GM23248 (cell line): ENCODE measurements at regions not wholly inside any gene's neighbourhood (a gene's known extent, or its start where the extent isn't known, plus 50 kb on each side); places are given as distances from the start of the nearest gene placed in this dataset.
"Not testable (repeated sequence)": the region's sequence is repeated elsewhere in the genome, so short reads cannot be mapped to it uniquely, and the experiment has no call there.

ENCODE experiments used
- DNase-seq: peaks from one replicate; pipeline ENCODE4 v3.0.0-alpha.2; 2015
- H2AFZ ChIP-seq: fragments of 200-600 bp; sonication (generic); 2 replicates; pipeline ENCODE4 v1.6.1; 2016; ENCODE audit warnings: antibody characterized with exemption
- H3F3A ChIP-seq: fragments of 200-600 bp; sonication (generic); 2 replicates; pipeline ENCODE4 v1.6.1; 2016; ENCODE audit warnings: mild to moderate bottlenecking, antibody characterized with exemption, mixed run types; ENCODE audit not compliant: insufficient read depth
- H3K27ac ChIP-seq: fragments of 200-600 bp; sonication (generic); 2 replicates; pipeline ENCODE4 v1.5.1; 2016; ENCODE audit warnings: mild to moderate bottlenecking
- H3K27me3 ChIP-seq: fragments of 200-600 bp; sonication (generic); replicated peaks from 2 replicates; pipeline ENCODE4 v1.6.1; 2016; ENCODE audit warnings: mild to moderate bottlenecking; ENCODE audit not compliant: insufficient read depth
- H3K36me3 ChIP-seq: fragments of 200-600 bp; sonication (generic); 2 replicates; pipeline ENCODE4 v1.6.1; 2016; ENCODE audit warnings: low read depth, mild to moderate bottlenecking
- H3K4me1 ChIP-seq: fragments of 200-600 bp; sonication (generic); 2 replicates; pipeline ENCODE4 v1.6.1; 2016; ENCODE audit warnings: mild to moderate bottlenecking; ENCODE audit not compliant: insufficient read depth
- H3K4me2 ChIP-seq: fragments of 200-600 bp; sonication (generic); one replicate; pipeline ENCODE4 v1.6.1; 2016; ENCODE audit warnings: mild to moderate bottlenecking; ENCODE audit not compliant: unreplicated experiment
- H3K4me3 ChIP-seq: fragments of 200-600 bp; sonication (generic); 2 replicates; pipeline ENCODE4 v1.5.1; 2016; ENCODE audit warnings: mild to moderate bottlenecking
- H3K79me2 ChIP-seq: fragments of 200-600 bp; sonication (generic); 2 replicates; pipeline ENCODE4 v1.6.1; 2016; ENCODE audit warnings: mild to moderate bottlenecking; ENCODE audit not compliant: insufficient read depth
- H3K9ac ChIP-seq: fragments of 200-600 bp; sonication (generic); 2 replicates; pipeline ENCODE4 v1.6.1; 2016; ENCODE audit warnings: mild to moderate bottlenecking
- H3K9me2 ChIP-seq: fragments of 200-600 bp; sonication (generic); 2 replicates; pipeline ENCODE4 v1.6.1; 2016; ENCODE audit warnings: mixed run types, mild to moderate bottlenecking, moderate library complexity; ENCODE audit not compliant: insufficient read depth
- H3K9me3 ChIP-seq: fragments of 200-600 bp; sonication (generic); one replicate; pipeline ENCODE4 v1.6.1; 2017; ENCODE audit warnings: low read depth
- H4K20me1 ChIP-seq: fragments of 200-600 bp; sonication (generic); 2 replicates; pipeline ENCODE4 v1.6.0; 2016; ENCODE audit not compliant: insufficient read depth
- WGBS, 2 experiments: methylation state at CpG; one replicate each; pipeline ENCODE4 v1.1.6; 2015 to 2017; ENCODE audit warnings: low lambda C conversion rate in 2 of 2, low coverage in 1 of 2; ENCODE audit errors: missing lambda C conversion rate in 2 of 2; 5-methylcytosine and 5-hydroxymethylcytosine counted together
- in situ Hi-C: fragments of 300-500 bp; cut with MboI; formaldehyde crosslinking; loops from 2 replicates; pipeline ENCODE4 v1.15.0; 2020

DNA sequence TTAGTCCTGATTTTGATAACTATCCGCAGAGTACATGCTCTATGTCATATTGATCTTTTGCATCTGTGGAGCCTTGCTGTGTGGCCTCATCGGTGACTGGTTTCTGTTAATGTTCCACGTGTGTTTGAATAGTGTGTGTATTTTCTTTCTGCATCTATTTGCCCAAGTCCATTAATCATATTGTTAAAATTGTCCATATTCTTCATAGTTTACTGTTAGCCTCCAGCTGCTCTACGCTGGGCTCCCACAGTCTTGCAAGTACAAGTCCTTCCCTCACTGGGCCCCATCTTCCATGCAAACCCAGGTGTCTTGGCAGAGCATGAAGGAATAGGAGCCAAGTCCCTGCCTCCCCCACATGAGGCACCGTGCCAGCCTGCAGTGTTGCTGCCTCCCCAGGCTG lies 145.4 kb upstream of the NBPF12 start:
- H3K4me3 ChIP-seq, H3K9me3 ChIP-seq, H3F3A ChIP-seq, H4K20me1 ChIP-seq, in situ Hi-C loops, H3K9me2 ChIP-seq, H2AFZ ChIP-seq, H3K27me3 ChIP-seq, H3K4me2 ChIP-seq, H3K79me2 ChIP-seq, H3K36me3 ChIP-seq, DNase-seq, H3K27ac ChIP-seq, H3K4me1 ChIP-seq, H3K9ac ChIP-seq: not testable (repeated sequence)
- WGBS, 2 experiments = 42 to 49% methylated on average over 5 of the region's 5 CpGs

- H3F3A ChIP-seq, H3K36me3 ChIP-seq, DNase-seq, H3K4me2 ChIP-seq, in situ Hi-C loops, H4K20me1 ChIP-seq, H3K79me2 ChIP-seq, H3K9me2 ChIP-seq, H3K4me1 ChIP-seq, H3K4me3 ChIP-seq, H3K27me3 ChIP-seq, H2AFZ ChIP-seq, H3K9ac ChIP-seq, H3K9me3 ChIP-seq, H3K27ac ChIP-seq: not testable (repeated sequence)
- WGBS, 2 experiments = 55% methylated on average over 2 to 3 of the region's 3 CpGs
Observed at GRCh38 chr1:146784212-146784940, 153.7 kb upstream of the NBPF12 start.

- H3K9me2 ChIP-seq, DNase-seq, H4K20me1 ChIP-seq, H3K4me3 ChIP-seq, H3K27ac ChIP-seq, H3K4me1 ChIP-seq, H3K36me3 ChIP-seq, H3K9ac ChIP-seq, H3K27me3 ChIP-seq, H3K9me3 ChIP-seq, in situ Hi-C loops, H2AFZ ChIP-seq, H3K4me2 ChIP-seq, H3K79me2 ChIP-seq, H3F3A ChIP-seq: not testable (repeated sequence)
- 80 to 83% methylated on average over 7 of the region's 7 CpGs for WGBS, 2 experiments
Observed at GRCh38 chr1:146781235-146781634, 156.9 kb upstream of the NBPF12 start.

DNA sequence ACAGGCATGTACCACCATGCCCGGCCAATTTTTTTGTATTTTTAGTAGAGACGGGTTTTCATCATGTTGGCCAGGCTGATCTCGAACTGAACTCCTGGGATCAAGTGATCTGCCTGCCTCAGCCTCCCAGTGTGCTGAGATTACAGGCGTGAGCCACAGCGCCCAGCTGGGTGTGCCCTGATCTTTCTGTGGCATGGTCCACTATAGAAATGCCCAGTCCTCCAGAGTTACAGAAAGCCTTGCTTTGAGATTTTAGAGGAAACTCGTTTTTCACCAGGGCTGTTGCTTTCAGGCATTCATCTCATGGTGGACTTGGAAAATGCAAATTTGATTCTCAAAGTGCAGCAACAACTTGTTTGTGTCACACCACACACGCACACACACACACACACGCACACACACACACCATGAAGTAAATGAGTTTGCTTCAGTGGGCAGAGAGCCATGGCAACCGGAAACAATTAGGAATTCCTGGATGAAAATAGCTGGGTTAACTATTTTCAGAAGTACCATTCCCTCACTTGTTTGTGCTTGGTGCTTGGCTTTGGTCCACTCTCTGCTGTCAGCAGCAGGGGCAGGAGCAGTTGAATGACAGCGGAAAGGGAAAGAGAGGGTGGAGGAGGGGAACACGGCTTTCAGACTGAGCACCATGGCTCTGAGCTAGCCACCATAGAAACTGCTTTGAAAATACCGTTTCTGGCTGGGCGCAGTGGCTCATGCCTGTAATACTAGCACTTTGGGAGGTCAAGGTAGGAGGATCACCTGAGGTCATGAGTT lies 160.1 kb upstream of the NBPF12 start:
- H3K9ac ChIP-seq, H3K9me2 ChIP-seq, H3K9me3 ChIP-seq, H4K20me1 ChIP-seq, H2AFZ ChIP-seq, H3K27ac ChIP-seq, H3K79me2 ChIP-seq, H3K4me1 ChIP-seq, H3K36me3 ChIP-seq, H3K4me2 ChIP-seq, H3K4me3 ChIP-seq, H3F3A ChIP-seq, H3K27me3 ChIP-seq, in situ Hi-C loops: not testable (repeated sequence)
- WGBS, 2 experiments = 16 to 23% methylated on average over 8 to 9 of the region's 13 CpGs
- DNase-seq = peak; percentile 41

DNA sequence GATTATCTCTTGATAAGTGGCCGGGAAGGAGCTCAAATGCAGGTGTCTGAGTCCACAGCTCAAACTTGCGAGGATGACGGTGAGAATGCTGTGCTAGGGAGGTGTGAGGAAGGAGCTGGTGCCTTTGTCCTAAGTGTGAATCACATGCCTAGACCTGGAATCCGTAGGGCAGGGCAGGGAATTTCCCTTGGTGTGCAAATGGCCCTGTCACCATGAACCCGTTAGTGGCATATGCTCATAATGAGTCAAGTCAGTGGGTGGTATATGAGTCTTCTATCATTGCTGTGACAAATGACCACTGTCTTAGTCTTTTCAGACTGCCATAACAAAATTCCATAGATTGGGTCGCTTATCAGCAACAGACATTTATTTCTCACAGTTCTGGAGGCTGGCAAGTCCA lies 163.1 kb upstream of the NBPF12 start:
- H2AFZ ChIP-seq, H3K36me3 ChIP-seq, H3K9me2 ChIP-seq, in situ Hi-C loops, H3K27me3 ChIP-seq, H3K27ac ChIP-seq, H4K20me1 ChIP-seq, H3K4me3 ChIP-seq, H3K9ac ChIP-seq, H3K4me1 ChIP-seq, H3K9me3 ChIP-seq, H3K79me2 ChIP-seq, H3F3A ChIP-seq, H3K4me2 ChIP-seq, DNase-seq: not testable (repeated sequence)
- 99 to 100% methylated on average over 1 to 4 of the region's 6 CpGs for WGBS, 2 experiments

- H3K9me2 ChIP-seq, H3K27ac ChIP-seq, H2AFZ ChIP-seq, H3K4me2 ChIP-seq, H3K9me3 ChIP-seq, in situ Hi-C loops, H4K20me1 ChIP-seq, H3K9ac ChIP-seq, H3K4me3 ChIP-seq, H3K4me1 ChIP-seq, H3F3A ChIP-seq, H3K79me2 ChIP-seq, H3K36me3 ChIP-seq, DNase-seq, H3K27me3 ChIP-seq: not testable (repeated sequence)
- 60 to 74% methylated on average over 7 of the region's 7 CpGs for WGBS, 2 experiments
Observed at GRCh38 chr1:146774271-146774670, 163.9 kb upstream of the NBPF12 start.

DNA sequence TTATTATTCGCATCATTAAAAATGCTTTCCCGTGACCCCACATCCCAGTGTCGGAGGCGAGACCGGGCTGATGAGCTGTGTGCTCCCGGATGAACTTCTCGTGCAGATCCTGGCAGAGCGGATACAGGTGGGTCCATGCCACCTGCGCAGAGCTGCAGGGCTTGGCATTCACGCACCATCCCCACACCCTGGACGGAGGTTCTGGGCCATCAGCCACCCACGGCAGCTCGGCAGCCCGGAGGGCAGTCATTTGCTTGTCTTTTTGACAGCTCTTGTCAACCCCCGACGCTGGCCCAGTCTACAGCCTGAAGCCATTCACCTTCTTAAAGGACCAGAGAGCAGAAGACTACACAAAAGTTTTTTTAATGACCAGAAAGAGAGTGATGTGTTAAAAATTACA lies 166.7 kb upstream of the NBPF12 start:
- H2AFZ ChIP-seq, H3K27ac ChIP-seq, H3K79me2 ChIP-seq, H3K4me3 ChIP-seq, H4K20me1 ChIP-seq, H3K4me1 ChIP-seq, DNase-seq, in situ Hi-C loops, H3K36me3 ChIP-seq, H3K27me3 ChIP-seq, H3K4me2 ChIP-seq, H3F3A ChIP-seq, H3K9me2 ChIP-seq, H3K9me3 ChIP-seq, H3K9ac ChIP-seq: not testable (repeated sequence)
- 90 to 91% methylated on average over 16 of the region's 16 CpGs for WGBS, 2 experiments
